ENCODE measurements at regions not wholly inside any gene's neighbourhood (a gene's known extent, or its start where the extent isn't known, plus 50 kb on each side); places are given as distances from the start of the nearest gene placed in this dataset.

GRCh38 chr4:72665171-72665968 is 96.3 kb upstream of the ADAMTS3 start:
- Histone ChIP-seq H3K4me1 (ENCODE audit: control insufficient read depth, insufficient read depth, low read length) (no peaks in the 10 kb centered on the region), H3K9ac (ENCODE audit: extremely low read depth, low read length, poor library complexity, severe bottlenecking) (no peak overlapping the region), H3K36me3 (ENCODE audit: control insufficient read depth, insufficient read depth, low read length) (no peaks in the 10 kb centered on the region), H3K27ac (ENCODE audit: low read depth, low read length) (no peak overlapping the region), H3K27me3 (ENCODE audit: control insufficient read depth, insufficient read depth, low read length, poor library complexity, severe bottlenecking) (no peaks in the 10 kb centered on the region), H3K9me3 (ENCODE audit: control insufficient read depth, low read length) (no peaks in the 10 kb centered on the region), H3K4me3 (ENCODE audit: low read length) (no peak overlapping the region)
- H3K9me3 Mint-ChIP-seq, result no peaks in the 10 kb centered on the region
- no peaks in the 10 kb centered on the region for H3K27me3 Mint-ChIP-seq (ENCODE audit: insufficient read depth)
- H3K36me3 Mint-ChIP-seq (ENCODE audit: low read depth), result no peaks in the 10 kb centered on the region
- DNase-seq, result no peak
- H3K4me1 Mint-ChIP-seq, result peaks cover 10% of the 10 kb centered on the region
- 75 to 76% methylated on average over 2 to 3 of the region's 3 CpGs for WGBS, 2 experiments (ENCODE audit: insufficient coverage in 1 of 2, insufficient read length in 1 of 2)
- no peak overlapping the region for H3K27ac Mint-ChIP-seq
- TF ChIP-seq CTCF (conservative IDR thresholded peaks at IDR 0.05), result no peak
- no peak overlapping the region for H3K4me3 Mint-ChIP-seq

GRCh38 chr4:72663828-72664227 is 94.8 kb upstream of the ADAMTS3 start:
- H3K9me3 ChIP-seq (ENCODE audit: control insufficient read depth, low read length), result no peaks in the 10 kb centered on the region
- H3K4me1 Mint-ChIP-seq, result peaks cover 10% of the 10 kb centered on the region
- no peaks in the 10 kb centered on the region for H3K36me3 Mint-ChIP-seq (ENCODE audit: low read depth)
- TF ChIP-seq CTCF (conservative IDR thresholded peaks at IDR 0.05), result no peak
- no peak overlapping the region for H3K4me3 ChIP-seq (ENCODE audit: low read length)
- no peaks in the 10 kb centered on the region for H3K4me1 ChIP-seq (ENCODE audit: control insufficient read depth, insufficient read depth, low read length)
- no peaks in the 10 kb centered on the region for H3K27me3 ChIP-seq (ENCODE audit: control insufficient read depth, insufficient read depth, low read length, poor library complexity, severe bottlenecking)
- no peak overlapping the region for H3K4me3 Mint-ChIP-seq
- H3K9ac ChIP-seq (ENCODE audit: extremely low read depth, low read length, poor library complexity, severe bottlenecking), result no peak overlapping the region
- no peak overlapping the region for H3K27ac ChIP-seq (ENCODE audit: low read depth, low read length)
- no peak for DNase-seq
- no peaks in the 10 kb centered on the region for H3K9me3 Mint-ChIP-seq
- no peaks in the 10 kb centered on the region for H3K36me3 ChIP-seq (ENCODE audit: control insufficient read depth, insufficient read depth, low read length)
- no peak overlapping the region for H3K27ac Mint-ChIP-seq
- WGBS, 2 experiments (ENCODE audit: insufficient coverage in 1 of 2, insufficient read length in 1 of 2), result 50 to 55% methylated on average over 3 to 4 of the region's 4 CpGs
- H3K27me3 Mint-ChIP-seq (ENCODE audit: insufficient read depth), result no peaks in the 10 kb centered on the region

- Histone ChIP-seq H3K36me3 (ENCODE audit: control insufficient read depth, insufficient read depth, low read length) (no peaks in the 10 kb centered on the region), H3K4me1 (ENCODE audit: control insufficient read depth, insufficient read depth, low read length) (no peaks in the 10 kb centered on the region), H3K4me3 (ENCODE audit: low read length) (no peak overlapping the region), H3K27ac (ENCODE audit: low read depth, low read length) (no peak overlapping the region), H3K27me3 (ENCODE audit: control insufficient read depth, insufficient read depth, low read length, poor library complexity, severe bottlenecking) (no peaks in the 10 kb centered on the region), H3K9me3 (ENCODE audit: control insufficient read depth, low read length) (no peaks in the 10 kb centered on the region), H3K9ac (ENCODE audit: extremely low read depth, low read length, poor library complexity, severe bottlenecking) (no peak overlapping the region)
- Mint-ChIP-seq H3K27me3 (ENCODE audit: insufficient read depth) (no peaks in the 10 kb centered on the region), H3K4me1 (peaks cover 10% of the 10 kb centered on the region), H3K36me3 (ENCODE audit: low read depth) (no peaks in the 10 kb centered on the region), H3K27ac (no peak overlapping the region), H3K4me3 (no peak overlapping the region), H3K9me3 (no peaks in the 10 kb centered on the region)
- 85% methylated on average over 1 of the region's 1 CpG; no CpG with 5 or more reads in 1 of the 2 experiments for WGBS, 2 experiments (ENCODE audit: insufficient coverage in 1 of 2, insufficient read length in 1 of 2)
- no peak for TF ChIP-seq CTCF (conservative IDR thresholded peaks at IDR 0.05)
- no peak for DNase-seq
These were observed 92.8 kb upstream of the ADAMTS3 start for GRCh38 chr4:72661830-72662229.

Measured in endodermal cell (in vitro differentiated cells).